HG03442 (cell line): ENCODE measurements at regions not wholly inside any gene's neighbourhood (a gene's known extent, or its start where the extent isn't known, plus 50 kb on each side); places are given as distances from the start of the nearest gene placed in this dataset.
"Not testable (repeated sequence)": the region's sequence is repeated elsewhere in the genome, so short reads cannot be mapped to it uniquely, and the experiment has no call there.

Experiments used
- ATAC-seq: cut with Tn5 transposase; IDR thresholded peaks from one replicate; pipeline ENCODE4 v1.9.1; 2021; ENCODE audit warnings: mild to moderate bottlenecking, moderate library complexity; ENCODE audit not compliant: unreplicated experiment

DNA sequence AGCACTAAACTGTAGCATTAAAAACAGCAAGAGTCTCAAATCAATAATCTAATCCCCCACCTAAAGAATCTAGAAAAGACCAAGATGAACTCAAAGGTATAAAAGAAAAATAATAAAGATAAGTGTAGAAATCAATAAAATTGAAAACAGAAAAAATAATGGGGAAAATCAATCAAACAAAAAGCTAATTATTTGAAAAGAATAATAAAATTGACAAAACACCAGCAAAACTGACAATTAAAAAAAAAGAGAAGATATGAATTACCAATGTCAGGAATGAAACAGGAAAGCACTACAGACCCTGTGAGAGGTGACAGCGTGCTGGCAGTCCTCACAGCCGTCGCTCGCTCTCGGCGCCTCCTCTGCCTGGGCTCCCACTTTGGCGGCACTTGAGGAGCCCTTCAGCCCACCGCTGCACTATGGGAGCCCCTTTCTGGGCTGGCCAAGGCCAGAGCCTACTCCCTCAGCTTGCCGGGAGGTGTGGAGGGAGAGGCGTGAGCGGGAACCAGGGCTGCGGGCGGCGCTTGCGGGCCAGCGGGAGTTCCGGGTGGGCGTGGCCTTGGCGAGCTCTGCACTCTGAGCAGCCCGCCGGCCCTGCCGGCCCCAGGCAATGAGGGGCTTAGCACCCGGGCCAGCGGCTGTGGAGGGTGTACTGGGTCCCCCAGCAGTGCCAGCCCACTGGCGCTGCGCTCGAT lies 105.3 kb upstream of the HEY2 start:
- ATAC-seq, result not testable (repeated sequence)

DNA sequence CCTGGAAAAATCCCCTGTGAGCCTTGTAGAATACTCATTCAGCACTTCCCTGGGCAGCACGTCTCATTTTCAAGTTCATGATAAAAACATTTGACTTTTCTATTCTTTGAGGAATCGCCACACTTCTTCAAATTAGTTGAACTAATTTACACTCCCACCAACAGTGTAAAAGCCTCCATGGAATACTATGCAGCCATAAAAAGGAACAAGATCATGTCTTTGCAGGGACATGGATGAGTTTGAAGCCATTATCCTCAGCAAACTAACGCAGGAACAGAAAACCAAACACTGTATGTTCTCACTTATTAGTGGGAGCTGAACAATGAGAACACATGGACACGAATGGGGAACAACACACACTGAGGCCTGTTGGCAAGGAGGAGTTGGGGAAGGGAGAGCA lies 102.0 kb upstream of the HEY2 start:
- ATAC-seq, result no peak

DNA sequence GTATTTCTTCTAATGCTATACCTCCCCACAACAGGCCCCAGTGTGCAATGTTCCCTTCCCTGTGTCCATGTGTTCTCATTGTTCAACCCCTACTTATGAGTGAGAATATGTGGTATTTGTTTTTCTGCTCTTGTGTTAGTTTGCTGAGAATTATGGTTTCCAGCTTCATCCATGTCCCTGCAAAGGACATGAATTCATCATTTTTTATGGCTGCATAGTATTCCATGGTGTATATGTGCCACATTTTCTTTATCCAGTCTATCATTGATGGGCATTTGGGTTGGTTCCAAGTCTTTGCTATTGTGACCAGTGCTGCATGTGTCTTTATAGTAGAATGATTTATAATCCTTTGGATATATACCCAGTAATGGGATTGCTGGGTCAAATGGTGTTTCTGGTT lies 95.7 kb upstream of the HEY2 start:
- not testable (repeated sequence) for ATAC-seq

DNA sequence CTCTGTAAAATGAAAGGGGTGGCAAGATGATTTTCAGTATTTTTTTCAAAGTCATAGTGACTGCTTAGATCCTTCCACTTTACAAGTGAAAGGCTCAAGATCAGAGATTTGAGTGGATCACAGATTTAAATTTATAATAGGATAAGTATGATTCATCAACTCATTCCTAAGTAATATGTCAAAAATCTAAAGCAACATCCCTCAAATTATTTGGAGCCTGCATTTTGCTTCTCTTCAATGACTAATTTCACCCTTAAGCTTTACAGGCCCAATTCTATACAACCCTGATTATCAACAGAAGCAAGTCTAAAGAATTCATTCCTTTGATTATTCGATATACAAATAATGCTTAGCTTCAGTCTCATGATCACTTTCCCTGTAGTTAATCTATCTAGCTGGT lies 93.9 kb upstream of the HEY2 start:
- ATAC-seq, result no peak

DNA sequence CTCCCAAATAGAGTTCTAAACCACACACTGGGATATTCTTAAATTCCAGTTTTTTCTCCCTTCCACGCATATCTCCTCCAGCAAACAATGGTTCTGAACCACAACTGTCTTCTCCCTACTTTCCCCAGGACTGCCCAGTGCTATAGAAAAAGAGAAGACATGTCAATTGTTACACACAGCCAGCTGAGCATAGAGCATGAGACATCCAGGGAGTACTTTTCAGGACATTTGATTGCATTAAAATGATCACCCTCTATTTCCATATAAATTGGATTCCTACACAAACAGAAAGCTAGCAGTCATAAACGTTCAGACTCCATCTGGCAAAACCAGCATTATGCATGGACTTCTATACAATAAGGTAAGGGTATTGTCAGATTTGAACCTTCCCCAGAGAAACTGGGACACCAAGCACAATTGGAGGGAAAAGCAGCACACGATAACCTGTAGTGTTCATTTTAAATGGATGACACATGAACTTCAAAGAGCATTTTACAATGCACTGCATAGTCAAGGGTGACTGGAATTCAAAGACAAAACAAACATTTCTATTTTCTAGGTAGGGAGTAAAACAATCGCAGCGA lies 93.1 kb upstream of the HEY2 start:
- no peak for ATAC-seq

DNA sequence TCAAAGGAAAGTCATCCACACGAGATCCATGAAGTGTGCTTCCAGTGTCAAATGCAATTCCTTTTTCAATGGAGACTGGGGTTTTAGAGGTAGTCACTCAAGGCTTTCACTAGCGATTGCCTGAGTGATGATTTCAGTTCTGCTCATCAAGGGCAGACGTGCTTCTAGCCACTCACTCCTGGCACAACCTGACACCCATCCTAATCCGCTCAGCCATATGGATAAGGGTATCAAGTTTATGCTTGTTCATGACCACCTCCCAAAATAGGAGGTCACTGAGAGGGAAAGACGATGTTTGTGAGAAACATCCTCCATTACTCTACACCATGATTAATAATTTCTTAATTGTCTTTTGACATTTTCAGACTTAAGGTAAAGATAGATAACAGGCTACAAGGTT lies 91.3 kb upstream of the HEY2 start:
- no peak for ATAC-seq

DNA sequence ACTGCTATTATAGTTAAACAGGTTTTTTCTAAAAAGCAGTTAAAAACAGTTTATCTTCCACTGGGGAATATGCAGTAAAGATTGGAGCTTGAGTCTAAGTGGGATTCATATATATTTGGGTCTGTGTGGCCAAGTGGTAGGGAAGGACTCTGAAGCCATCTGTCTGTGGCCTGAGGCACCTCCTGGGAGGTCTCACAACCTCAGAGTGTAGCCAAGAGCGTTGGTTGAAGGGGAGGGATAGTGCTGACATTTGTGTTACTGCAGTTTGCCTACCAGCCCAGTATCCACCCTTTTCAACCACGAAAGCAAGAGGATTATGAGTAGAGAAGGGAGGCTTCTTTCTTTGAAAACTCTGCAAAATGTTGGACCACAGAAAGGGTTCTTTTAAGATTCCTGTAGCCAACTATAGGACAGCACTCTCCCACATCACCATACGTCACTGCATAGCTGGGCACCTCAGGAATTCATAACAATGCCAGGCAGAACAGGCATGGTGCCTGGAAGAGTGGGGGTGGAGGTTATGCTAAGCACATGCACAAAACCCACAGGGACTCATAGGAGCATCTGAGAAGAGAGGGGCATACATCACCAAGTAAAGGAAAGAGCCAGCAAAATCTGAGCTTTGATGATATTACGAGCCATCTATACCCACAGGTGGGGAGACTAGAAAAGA lies 90.5 kb upstream of the HEY2 start:
- no peak for ATAC-seq

DNA sequence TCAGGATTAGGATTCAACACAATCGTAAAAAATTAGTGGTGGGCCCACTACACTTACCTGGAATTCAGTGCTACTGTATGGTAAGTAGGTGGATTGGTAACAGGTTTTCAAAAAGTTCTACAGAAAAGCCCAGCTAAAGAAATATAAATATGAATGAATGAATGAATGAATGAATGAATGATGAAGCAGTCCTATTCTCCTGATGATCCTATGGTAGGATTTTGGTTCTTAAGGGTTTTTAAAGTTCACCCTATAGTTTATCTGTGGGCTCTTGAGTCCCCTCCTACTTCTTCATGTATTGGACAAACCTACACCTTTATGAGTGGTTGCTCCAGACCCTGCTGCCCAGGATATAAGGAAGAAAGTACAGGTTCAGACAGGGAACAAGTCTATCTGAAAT lies 89.5 kb upstream of the HEY2 start:
- no peak for ATAC-seq

DNA sequence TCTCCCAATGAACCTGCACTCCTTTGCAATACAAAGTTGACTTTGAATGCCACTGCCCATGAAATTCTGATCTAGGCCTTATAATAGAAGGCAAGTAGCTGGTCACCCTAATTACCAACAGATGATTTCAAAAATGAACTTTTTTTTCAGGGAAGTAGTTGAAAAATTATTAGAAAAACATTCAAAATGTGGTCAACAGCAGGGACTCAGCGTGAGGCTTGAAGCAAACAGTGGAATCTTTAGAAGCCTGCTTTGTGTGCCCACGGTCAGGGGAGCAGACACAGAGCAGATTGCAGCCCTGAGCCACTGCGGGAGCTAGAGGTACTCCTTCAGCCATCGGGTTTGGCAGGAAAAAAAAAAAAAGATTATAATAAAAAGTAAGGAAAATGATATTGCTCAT lies 87.1 kb upstream of the HEY2 start:
- no peak for ATAC-seq

DNA sequence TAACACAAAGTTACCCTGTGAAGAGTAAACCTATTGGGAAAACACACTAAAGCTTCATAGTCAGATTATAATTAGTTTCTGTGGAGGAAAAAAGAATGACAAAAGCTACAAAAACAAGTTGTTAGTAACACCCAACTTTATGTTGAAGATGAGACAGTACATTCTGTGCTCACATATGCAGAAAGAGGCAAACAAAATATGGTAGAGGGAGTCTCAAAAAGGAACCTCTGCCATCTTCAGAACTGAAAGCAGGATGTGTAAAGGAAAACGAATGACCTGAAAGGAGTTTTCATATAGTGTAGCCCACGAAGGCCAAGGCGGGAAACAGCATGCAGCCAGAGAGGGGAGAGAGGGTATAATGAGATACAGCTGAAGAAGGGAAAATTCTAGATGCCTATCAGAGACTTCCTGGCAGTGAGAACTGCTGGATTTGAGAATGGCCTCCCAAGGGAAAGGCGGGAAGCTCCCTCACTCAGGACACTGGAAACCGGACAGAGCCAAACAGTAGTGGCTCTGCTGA lies 84.1 kb upstream of the HEY2 start:
- no peak for ATAC-seq

DNA sequence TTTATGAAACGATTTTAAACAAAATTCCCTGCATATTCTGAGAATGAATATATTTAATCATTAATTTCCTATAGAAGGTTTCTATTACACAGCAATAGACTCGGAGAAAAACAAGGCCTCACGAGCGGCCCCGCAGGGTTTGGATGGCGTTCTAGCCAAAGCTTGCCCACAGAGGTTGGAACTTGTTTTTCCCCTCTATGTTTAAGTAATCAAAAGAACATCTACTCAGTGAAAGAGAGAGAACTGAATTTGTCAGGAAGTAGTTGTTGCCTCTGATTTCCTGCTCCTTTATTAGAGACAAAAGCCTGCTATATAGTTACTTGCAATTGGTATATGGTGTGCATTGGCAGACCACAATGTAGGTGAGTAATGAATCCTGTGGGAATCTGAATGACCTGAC lies 82.1 kb upstream of the HEY2 start:
- no peak for ATAC-seq

DNA sequence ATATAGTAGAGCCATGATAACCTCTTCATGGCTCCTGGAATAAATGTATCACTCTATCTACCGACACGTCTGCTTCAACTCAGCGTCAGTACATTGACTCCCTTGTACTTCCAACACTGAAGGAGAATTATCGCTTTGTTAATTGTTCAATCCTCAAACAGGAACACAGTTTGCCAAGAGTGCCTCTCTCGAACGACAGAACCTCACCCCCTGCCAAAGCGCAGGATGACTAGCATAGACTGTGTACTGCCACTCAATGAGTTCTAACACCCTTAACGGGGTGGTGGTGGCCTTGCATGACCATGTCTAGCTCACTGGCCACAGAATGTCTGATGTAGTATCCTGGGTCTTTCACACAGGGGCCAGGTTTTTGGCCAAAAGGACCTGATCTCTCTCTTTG lies 81.4 kb upstream of the HEY2 start:
- no peak for ATAC-seq

DNA sequence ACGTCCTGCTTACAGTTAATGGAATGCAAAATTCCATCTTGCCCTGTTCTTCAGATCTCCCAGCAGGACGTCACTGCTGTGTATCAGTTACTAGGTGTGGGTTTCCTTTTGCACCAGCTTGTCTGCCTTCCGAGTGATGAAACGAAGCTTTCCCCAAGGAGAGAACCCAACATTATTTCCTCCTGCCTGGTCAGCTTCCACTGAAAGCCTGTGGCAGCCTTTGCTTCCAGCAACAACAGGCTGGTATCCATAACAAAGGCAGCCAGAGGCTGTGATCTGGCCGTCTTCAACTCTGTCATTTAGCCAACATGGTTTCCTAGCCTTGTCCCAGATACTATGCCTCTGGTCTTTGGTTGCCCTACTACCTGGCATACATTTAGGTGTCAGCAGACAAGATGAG lies 78.9 kb upstream of the HEY2 start:
- ATAC-seq, result no peak

DNA sequence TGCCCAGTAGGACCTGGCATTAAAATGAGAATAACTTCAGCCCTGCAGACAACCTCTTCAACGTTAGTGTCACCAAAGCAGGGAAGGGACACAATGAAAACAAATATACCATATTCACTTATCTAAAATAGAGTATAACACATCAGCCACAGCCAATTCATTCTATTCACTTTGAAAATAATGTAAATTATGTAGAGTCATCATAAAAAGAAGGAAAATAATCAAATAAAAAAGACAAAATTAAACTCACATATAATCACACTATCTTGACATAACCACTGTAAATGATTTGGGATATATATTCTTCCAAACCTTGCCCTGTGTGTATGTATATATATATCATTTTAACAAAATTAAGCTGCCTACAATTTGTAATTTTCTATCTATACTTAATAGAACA lies 78.1 kb upstream of the HEY2 start:
- ATAC-seq, result no peak

DNA sequence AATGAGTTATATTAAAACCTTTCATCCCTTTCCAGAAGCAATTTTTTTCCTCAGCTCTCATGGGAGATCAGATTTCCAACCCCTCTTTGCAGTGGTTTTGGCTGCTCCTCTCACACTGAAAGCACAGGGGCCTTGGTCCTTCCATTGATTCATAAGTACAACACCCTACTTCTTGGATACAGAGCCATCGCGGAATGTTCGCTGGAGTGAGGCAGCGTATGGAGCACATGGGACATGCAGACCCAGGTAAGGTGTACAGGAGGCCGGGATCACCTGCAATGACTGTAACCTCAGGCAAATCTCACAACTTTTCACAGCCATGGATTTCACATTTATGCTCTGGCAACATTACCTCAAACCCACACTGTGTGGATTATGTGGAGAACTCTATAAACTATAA lies 75.2 kb upstream of the HEY2 start:
- no peak for ATAC-seq

DNA sequence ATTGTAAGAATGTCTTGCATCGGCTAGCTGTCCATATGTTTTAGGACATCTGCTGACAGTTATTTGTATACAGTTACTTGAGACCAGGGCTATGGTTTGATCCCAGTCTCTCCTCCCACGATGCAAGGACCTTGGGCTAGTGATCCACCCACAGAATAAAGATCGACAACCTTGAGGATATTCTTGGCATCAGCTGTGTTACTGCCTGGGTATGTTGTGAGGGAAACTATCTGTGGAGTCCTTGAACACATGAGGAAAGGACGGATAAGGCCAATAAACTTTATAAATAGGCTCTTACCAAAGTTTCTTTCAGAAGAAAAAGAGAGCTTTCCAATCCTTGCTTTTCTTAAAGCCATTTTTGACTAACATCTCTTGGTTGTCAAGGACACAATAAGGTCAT lies 70.8 kb upstream of the HEY2 start:
- ATAC-seq, result no peak

DNA sequence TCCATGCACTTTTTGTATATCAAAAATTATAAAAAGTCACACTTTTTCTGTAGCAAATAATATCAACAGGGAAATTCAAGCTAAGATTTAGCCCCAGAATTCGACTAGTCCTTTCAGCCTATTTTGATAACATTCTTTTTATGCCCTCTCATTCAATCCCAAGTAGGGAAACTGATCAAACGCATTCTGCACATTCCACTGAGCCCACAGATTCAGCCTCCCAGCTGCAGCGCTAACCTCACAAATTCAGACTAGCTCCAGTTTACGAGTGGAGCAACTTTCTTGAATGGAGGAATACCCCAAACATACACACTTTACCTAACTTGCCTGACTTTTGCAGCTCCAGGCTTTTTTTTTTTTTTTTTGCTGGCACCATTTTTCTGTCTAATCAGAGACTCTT lies 70.3 kb upstream of the HEY2 start:
- ATAC-seq, result no peak

DNA sequence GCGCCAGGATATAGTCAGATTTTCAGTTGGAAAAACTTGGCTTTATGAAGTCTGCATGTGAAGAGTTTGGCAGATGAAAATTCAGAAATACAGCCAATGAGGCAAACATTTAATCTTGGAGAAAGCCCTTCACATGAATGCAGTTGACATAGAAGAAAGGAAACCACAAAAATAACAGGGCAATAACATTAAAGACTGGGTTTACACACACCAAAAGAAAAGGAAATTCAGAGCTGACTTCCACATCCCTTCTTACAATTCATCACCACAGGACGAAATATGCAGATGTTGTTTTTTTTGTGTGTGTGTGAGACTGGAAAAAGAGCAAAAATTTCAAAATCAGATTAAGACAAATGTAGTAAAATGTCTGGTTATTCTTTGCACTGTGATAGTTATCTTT lies 69.8 kb upstream of the HEY2 start:
- ATAC-seq, result no peak

DNA sequence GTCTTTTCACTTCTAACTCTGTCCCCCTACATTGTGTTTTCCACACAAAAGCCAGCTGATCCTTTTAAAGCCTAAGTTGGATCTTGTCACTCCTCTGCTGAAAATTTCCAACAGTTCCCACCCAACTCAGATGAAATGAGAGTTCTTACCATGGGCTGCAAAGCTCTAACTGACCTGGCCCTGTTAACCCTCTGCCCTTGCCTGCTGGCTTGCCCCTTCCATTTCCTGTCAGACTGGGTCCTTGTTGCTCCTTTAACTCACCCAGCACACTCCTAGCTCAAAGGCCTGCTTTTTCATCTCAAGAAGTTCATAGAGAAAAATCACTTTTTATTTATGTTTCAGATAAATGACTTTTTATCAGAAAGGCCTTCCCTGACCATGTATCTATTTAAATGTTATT lies 66.5 kb upstream of the HEY2 start:
- ATAC-seq, result no peak

DNA sequence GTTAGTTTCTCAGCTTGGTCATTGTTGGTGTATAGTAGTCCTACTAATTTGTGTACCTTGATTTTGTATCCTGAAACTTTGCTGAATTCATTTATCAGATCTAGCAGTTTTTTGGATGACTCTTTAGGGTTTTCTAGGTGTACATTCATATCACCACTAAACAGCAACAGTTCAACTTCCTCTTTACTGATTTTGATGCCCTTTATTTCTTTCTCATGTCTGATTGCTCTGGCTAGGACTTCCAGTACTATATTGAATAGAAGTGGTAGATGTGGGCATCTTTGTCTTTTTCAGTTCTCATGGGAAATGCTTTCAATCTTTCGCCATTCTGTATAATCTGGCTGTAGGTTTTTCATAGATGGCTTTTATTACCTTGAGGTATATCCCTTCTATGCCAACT lies 61.3 kb upstream of the HEY2 start:
- no peak for ATAC-seq

DNA sequence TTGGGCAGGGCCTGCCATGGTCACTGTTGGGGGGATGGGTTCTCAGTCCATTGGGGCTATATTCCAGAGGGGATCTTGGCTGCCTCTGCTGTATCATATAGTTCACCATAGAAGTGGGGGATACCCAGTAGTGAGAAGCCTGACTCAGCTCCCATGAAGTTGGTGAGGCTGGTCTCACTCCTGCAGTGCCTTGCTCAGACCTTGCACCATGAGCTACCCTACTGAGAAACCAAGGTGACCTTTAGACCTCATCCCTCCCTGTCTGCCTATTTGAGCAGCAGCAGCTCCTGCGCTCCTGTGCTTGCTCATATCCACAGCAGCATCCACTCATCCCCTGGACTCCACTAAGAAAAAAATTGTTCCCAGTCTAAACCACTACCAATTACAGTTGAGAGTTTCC lies 56.0 kb upstream of the HEY2 start:
- no peak for ATAC-seq

DNA sequence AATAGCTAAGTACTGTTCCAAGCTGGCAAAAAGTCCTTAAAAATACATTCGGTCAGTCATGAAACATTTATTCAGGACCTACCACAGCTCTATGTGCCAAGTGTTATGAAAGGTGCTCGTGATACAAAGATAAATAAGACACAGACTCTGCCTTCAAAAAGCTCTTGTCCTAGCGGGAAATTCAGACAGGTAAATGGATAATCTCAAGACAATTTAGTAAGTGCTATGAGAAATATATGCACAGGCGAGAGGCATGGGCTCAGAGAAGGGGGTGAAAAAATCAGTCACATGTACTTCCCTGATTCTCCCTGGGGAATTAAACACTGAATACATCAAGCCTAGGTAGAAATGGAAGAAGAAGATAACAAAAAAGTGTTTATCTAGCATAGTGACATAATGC lies 49.8 kb upstream of the HEY2 start:
- no peak for ATAC-seq
